Adrenal gland (tissue), 5 donors: ENCODE measurements at regions not wholly inside any gene's neighbourhood (a gene's known extent, or its start where the extent isn't known, plus 50 kb on each side); places are given as distances from the start of the nearest gene placed in this dataset.

ENCODE experiments used
- CTCF ChIP-seq, 6 experiments: fragments of 450-650 bp in 4 of 6; fragments of 200-600 bp in 2 of 6; sonication (generic) in 1 of 6; IDR thresholded peaks; 1 replicate in 5 of 6; 2 replicates in 1 of 6; pipeline versions ENCODE4 v1.5.1 to v1.8.0; 2016 to 2021; ENCODE audit warnings: antibody characterized with exemption in 6 of 6, mild to moderate bottlenecking in 2 of 6, moderate library complexity in 1 of 6
- POLR2A ChIP-seq, 2 donors: fragments of 450-650 bp; IDR thresholded peaks; one replicate each; pipeline ENCODE4 v1.6.1; 2017; ENCODE audit warnings: antibody characterized with exemption in 2 of 2, mild to moderate bottlenecking in 2 of 2, moderate library complexity in 1 of 2
- donor health status: DM: no; HTN: no; CAD: no.

DNA sequence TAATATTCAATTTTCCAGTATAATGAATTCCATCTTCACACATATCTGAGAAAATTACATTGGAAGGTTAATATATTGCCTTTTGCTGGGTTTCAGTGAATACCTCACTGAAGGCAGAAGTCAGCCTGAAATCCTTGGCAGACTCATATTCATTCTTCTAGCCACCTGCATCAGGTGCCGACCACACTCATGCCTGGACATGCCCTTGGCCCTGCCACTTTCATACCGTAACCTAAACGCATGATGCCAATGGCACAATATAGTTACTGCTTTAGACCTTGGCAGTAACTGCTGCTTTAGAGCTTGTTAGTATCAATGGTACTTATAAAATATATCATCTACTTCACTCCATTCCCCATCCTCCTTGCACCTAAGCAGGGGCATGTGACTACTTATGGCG lies 817.6 kb upstream of the CDH8 start:
- no peak for TF ChIP-seq CTCF (IDR thresholded peaks at IDR 0.05)
- no peak for TF ChIP-seq POLR2A (IDR thresholded peaks at IDR 0.05)
